Spinal cord (tissue), 9 donors: ENCODE measurements at regions not wholly inside any gene's neighbourhood (a gene's known extent, or its start where the extent isn't known, plus 50 kb on each side); places are given as distances from the start of the nearest gene placed in this dataset.
"Not testable (repeated sequence)": the region's sequence is repeated elsewhere in the genome, so short reads cannot be mapped to it uniquely, and the experiment has no call there.

Experiments used
- DNase-seq, 6 donors: peaks; one replicate each; pipeline versions ENCODE4 v3.0.0 to v3.0.0-alpha.2; 2013 to 2015; ENCODE audit warnings: low spot score in 6 of 6, low read depth in 4 of 6
- H3K27ac ChIP-seq: one replicate; pipeline ENCODE4 v1.5.1; 2013; ENCODE audit warnings: low read depth, low read length, control low read depth
- H3K27me3 ChIP-seq: one replicate; pipeline ENCODE4 v1.6.1; 2013; ENCODE audit warnings: low read length; ENCODE audit not compliant: control insufficient read depth, insufficient read depth
- H3K36me3 ChIP-seq: one replicate; pipeline ENCODE4 v1.6.1; 2013; ENCODE audit warnings: low read length; ENCODE audit not compliant: control insufficient read depth, insufficient read depth
- H3K4me1 ChIP-seq: one replicate; pipeline ENCODE4 v1.6.1; 2013; ENCODE audit warnings: low read length; ENCODE audit not compliant: control insufficient read depth, insufficient read depth
- H3K4me3 ChIP-seq: one replicate; pipeline ENCODE4 v1.5.1; 2013; ENCODE audit warnings: low read depth, low read length, control low read depth
- H3K9me3 ChIP-seq: one replicate; pipeline ENCODE4 v1.6.1; 2013; ENCODE audit warnings: low read length; ENCODE audit not compliant: control insufficient read depth, insufficient read depth
- WGBS: methylation state at CpG from one replicate; pipeline ENCODE4 v1.1.5; 2013; ENCODE audit warnings: missing lambda C conversion rate; ENCODE audit not compliant: insufficient coverage; 5-methylcytosine and 5-hydroxymethylcytosine counted together
- donor health status: healthy.

DNA sequence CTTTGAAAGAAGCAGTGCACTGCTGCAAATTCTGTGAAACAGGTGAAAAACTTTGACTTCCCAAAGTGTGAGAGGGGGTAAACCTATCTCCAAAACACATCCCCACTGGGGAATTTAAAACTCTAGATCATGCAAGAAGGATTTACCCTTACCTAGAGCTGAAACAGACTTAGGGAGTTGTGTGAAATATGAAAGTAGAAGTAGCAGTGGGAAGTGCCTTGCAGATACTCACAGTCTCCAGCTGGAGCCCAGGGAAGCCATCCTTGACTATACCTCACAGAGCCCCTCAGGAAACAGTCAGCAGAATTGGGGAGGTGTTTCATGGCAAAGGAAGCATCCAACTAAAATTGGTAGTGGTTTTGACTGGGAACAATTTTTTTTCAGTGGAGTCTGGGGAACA lies 185.5 kb downstream of the ZFY start:
- not testable (repeated sequence) for H3K4me1 ChIP-seq, H3K9me3 ChIP-seq, H3K27ac ChIP-seq, H3K27me3 ChIP-seq, H3K4me3 ChIP-seq, H3K36me3 ChIP-seq, DNase-seq

DNA sequence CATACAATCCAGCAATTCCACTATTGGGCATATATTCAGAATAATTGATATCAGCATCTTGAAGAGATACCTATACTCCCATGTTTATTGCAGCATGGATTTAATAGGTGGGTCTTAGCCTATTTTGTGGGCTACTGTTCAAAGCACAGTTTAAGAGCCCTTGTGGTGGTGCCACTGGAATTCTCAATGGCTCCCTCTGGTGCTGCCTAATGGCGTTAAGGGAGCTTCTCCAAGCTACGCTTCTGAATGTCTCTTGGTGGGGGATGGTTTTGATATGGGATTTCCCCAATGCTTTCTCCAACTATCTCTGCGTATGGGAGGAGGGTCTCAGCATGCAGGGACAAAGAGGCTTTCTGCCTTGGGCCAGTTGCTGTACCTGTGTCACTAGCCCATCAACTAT lies 188.3 kb downstream of the ZFY start:
- not testable (repeated sequence) for H3K27me3 ChIP-seq, H3K36me3 ChIP-seq, H3K9me3 ChIP-seq, DNase-seq, H3K4me1 ChIP-seq, H3K4me3 ChIP-seq, H3K27ac ChIP-seq
- no CpG with 5 or more reads among the region's 3 CpGs for WGBS

DNA sequence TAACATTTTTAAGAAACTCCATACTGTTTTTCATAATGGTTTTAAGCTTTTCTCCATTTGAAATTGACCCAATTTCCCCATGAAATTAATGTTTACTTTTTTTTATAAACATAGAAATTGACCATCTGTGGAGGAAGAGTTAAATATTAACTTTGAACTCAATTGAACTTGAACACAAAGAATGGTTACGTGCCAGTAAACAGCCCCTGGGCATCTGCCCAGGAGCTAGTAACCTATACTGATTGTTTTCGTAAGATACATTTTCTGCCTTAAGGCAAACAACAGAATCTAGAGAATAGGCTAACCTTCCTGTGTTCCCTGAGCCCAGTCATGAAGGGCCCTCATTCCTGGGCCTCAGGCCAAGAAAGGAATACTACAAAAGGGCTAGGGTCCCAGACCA lies 235.9 kb downstream of the ZFY start:
- H3K36me3 ChIP-seq: not testable (repeated sequence)
- no CpG with 5 or more reads among the region's 2 CpGs for WGBS

GRCh38 chrY:3195035-3195434 lies 259.9 kb downstream of the ZFY start:
- not testable (repeated sequence) for H3K4me3 ChIP-seq, H3K9me3 ChIP-seq, H3K36me3 ChIP-seq, DNase-seq, H3K27ac ChIP-seq, H3K27me3 ChIP-seq, H3K4me1 ChIP-seq
- no CpG with 5 or more reads among the region's 5 CpGs for WGBS

More for the DNA sequence above, 235.9 kb downstream of the ZFY start:
- H3K4me1 ChIP-seq, H3K9me3 ChIP-seq, H3K27ac ChIP-seq, DNase-seq, H3K4me3 ChIP-seq, H3K27me3 ChIP-seq: not testable (repeated sequence)

DNA sequence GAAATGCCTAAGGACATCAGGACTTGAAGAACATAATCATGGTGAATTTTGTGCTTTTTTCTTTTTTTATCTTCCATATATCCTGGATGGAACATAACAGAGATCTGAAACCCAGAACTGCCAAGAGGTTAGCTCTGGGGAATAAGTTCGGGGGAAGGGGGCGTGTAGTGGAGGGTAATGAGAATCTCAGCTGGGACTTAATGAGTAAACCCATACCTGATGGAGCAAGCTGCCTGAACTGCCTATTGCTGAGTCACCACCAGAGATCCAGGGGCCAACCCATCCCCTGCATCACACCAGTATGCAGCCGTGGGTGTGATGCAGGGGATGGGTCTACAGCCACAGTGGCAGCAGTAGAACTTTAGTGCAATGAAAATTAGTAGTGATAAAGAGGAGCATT lies 267.1 kb downstream of the ZFY start:
- not testable (repeated sequence) for H3K27ac ChIP-seq, H3K4me1 ChIP-seq
- WGBS: no CpG with 5 or more reads among the region's 3 CpGs

GRCh38 chrY:3206733-3207132 lies 271.6 kb downstream of the ZFY start:
- not testable (repeated sequence) for H3K27me3 ChIP-seq, H3K4me3 ChIP-seq, H3K36me3 ChIP-seq, H3K9me3 ChIP-seq, DNase-seq, H3K27ac ChIP-seq, H3K4me1 ChIP-seq

More for the DNA sequence above, 267.1 kb downstream of the ZFY start:
- DNase-seq, H3K27me3 ChIP-seq, H3K36me3 ChIP-seq, H3K9me3 ChIP-seq, H3K4me3 ChIP-seq: not testable (repeated sequence)

DNA sequence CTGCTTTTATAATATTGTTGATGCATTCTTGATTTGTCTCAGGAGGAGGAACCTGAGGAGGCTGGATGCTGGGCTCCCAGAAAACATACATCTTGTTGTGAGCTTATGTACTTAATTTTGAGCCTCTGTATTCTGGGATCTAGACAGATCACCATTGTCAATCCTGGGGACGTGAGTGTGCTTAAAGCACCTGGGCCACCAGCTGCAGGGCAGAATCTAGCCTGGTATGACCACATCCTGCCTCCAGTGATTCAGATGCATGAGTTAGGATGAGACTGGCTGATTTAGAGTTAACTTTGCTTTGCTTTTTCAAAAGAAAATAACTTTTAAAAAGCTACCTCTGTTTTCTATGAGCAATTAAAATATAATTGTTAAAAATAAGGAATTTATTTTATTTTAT lies 278.0 kb downstream of the ZFY start:
- H3K9me3 ChIP-seq, H3K27ac ChIP-seq, DNase-seq, H3K4me1 ChIP-seq, H3K4me3 ChIP-seq, H3K27me3 ChIP-seq, H3K36me3 ChIP-seq: not testable (repeated sequence)
- WGBS: no CpG with 5 or more reads among the region's 1 CpG

DNA sequence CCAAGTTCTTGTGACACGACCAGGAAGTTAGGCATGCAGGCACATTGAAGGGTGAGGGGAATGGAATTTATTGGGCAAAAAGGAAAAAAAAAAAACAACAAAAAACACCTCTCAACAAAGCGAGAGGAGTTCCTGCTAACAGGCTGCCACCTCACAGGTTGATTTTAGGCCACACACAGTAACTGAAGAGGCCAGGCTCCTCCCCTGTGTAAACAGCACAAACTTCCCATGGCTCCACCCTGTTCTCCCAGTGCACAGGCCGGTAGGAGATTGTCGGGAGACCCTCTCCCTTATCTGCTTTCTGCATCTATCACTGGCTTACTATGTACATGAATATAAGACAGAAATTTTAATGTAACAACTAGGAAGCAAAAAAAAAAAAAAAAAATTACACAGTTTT lies 283.0 kb downstream of the ZFY start:
- DNase-seq, H3K27me3 ChIP-seq, H3K9me3 ChIP-seq, H3K27ac ChIP-seq, H3K4me1 ChIP-seq, H3K36me3 ChIP-seq, H3K4me3 ChIP-seq: not testable (repeated sequence)
- WGBS: no CpG with 5 or more reads among the region's 4 CpGs

DNA sequence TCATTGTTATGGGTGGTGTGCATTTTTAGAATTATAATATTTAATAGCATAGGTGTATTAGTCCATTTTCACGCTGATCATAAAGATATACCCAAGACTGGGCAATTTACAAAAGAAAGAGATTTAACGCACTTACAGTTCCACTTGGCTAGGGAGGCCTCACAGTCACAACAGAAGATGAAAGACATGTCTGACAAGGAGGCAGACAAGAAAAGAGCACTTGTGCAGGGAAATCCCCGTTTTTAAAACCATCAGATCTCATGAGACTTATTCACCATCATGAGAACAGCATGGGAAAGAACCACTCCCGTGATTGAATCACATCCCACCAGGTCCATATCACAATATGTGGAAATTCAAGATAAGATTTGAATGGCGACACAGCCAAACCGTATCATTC lies 283.4 kb downstream of the ZFY start:
- DNase-seq, H3K4me1 ChIP-seq, H3K9me3 ChIP-seq, H3K36me3 ChIP-seq, H3K27me3 ChIP-seq, H3K27ac ChIP-seq, H3K4me3 ChIP-seq: not testable (repeated sequence)
- no CpG with 5 or more reads among the region's 6 CpGs for WGBS

- not testable (repeated sequence) for DNase-seq, H3K4me1 ChIP-seq, H3K27me3 ChIP-seq, H3K36me3 ChIP-seq, H3K4me3 ChIP-seq, H3K27ac ChIP-seq, H3K9me3 ChIP-seq
- WGBS: no CpG with 5 or more reads among the region's 2 CpGs
Observed at GRCh38 chrY:3262911-3263310, 316.0 kb upstream of the TGIF2LY start.

DNA sequence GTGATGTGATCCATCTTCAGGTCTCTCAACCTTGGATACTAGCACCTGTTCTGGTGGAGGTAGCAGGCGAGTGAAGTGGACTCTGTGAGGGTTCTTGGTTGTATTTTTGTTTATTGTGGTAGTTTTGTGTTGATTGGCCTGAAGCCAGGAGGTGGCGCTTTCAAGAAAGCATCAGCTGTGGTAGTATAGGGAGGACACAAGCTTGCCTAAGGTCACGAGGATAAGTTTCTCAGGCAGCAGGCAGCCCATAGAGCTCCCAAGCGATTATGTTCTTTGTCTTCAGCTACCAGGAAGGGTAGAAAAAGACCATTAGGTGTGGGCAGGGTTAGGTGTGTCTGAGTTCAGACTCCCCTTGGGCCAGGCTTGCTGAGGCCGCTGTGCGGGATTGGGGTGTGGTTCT lies 290.8 kb upstream of the TGIF2LY start:
- no CpG with 5 or more reads among the region's 6 CpGs for WGBS
- H3K4me1 ChIP-seq, H3K9me3 ChIP-seq, H3K4me3 ChIP-seq, H3K27me3 ChIP-seq, H3K27ac ChIP-seq, DNase-seq, H3K36me3 ChIP-seq: not testable (repeated sequence)
